Mesenchymal stem cell (in vitro differentiated cells and primary cell): ENCODE measurements at regions not wholly inside any gene's neighbourhood (a gene's known extent, or its start where the extent isn't known, plus 50 kb on each side); places are given as distances from the start of the nearest gene placed in this dataset.

Experiments used
- DNase-seq: peaks from one replicate; pipeline ENCODE4 v3.0.0-alpha.2; 2013
- H2AFZ ChIP-seq: one replicate; pipeline ENCODE4 v1.6.1; 2013; ENCODE audit warnings: low read depth, mild to moderate bottlenecking, control low read depth, inconsistent platforms, low read length, moderate library complexity
- H2AK5ac ChIP-seq: 2 replicates; pipeline ENCODE4 v1.6.1; 2013; ENCODE audit warnings: low read length, moderate library complexity, mild to moderate bottlenecking, inconsistent platforms; ENCODE audit not compliant: severe bottlenecking
- H2BK120ac ChIP-seq: one replicate; pipeline ENCODE4 v1.6.1; 2013; ENCODE audit warnings: low read depth, mild to moderate bottlenecking, inconsistent platforms, low read length, moderate library complexity
- H2BK12ac ChIP-seq, 2 experiments: one replicate each; pipeline ENCODE4 v1.6.1; 2013; ENCODE audit warnings: inconsistent platforms in 2 of 2, low read length in 2 of 2, mild to moderate bottlenecking in 2 of 2, moderate library complexity in 2 of 2, control low read depth in 1 of 2
- H2BK15ac ChIP-seq: one replicate; pipeline ENCODE4 v1.6.1; 2013; ENCODE audit warnings: mild to moderate bottlenecking, low read depth, inconsistent platforms; ENCODE audit not compliant: poor library complexity, severe bottlenecking
- H2BK5ac ChIP-seq: 2 replicates; pipeline ENCODE4 v1.6.1; 2013; ENCODE audit warnings: low read depth, mild to moderate bottlenecking, low read length, control low read depth, inconsistent platforms; ENCODE audit not compliant: poor library complexity, severe bottlenecking
- H3K14ac ChIP-seq, 2 experiments: one replicate each; pipeline ENCODE4 v1.6.1; 2013; ENCODE audit warnings: inconsistent platforms in 2 of 2, low read length in 2 of 2, control low read depth in 1 of 2, mild to moderate bottlenecking in 1 of 2, moderate library complexity in 1 of 2
- H3K18ac ChIP-seq, 2 experiments: one replicate each; pipeline ENCODE4 v1.6.1; 2013; ENCODE audit warnings: inconsistent platforms in 2 of 2, low read length in 2 of 2, control low read depth in 1 of 2, low read depth in 1 of 2, mild to moderate bottlenecking in 1 of 2
- H3K23ac ChIP-seq, 2 experiments: one replicate each; pipeline ENCODE4 v1.6.1; 2013; ENCODE audit warnings: inconsistent platforms in 2 of 2, low read length in 2 of 2, mild to moderate bottlenecking in 2 of 2, moderate library complexity in 2 of 2, control low read depth in 1 of 2
- H3K27ac ChIP-seq: 2 replicates; pipeline ENCODE4 v1.5.1; 2013; ENCODE audit warnings: mild to moderate bottlenecking, moderate library complexity, low read length, control low read depth, inconsistent platforms; ENCODE audit not compliant: poor library complexity, severe bottlenecking
- H3K27me3 ChIP-seq, 2 experiments: 2 replicates each; pipeline versions ENCODE4 v1.6.1 to v1.7.0; 2013; ENCODE audit warnings: low read length in 2 of 2, mild to moderate bottlenecking in 2 of 2, moderate library complexity in 2 of 2, control low read depth in 1 of 2, inconsistent platforms in 1 of 2; ENCODE audit not compliant: control insufficient read depth in 1 of 2, insufficient read depth in 1 of 2
- H3K36me3 ChIP-seq, 2 experiments: 2 replicates each; pipeline versions ENCODE4 v1.6.1 to v1.7.0; 2013; ENCODE audit warnings: low read length in 2 of 2, control low read depth in 1 of 2, inconsistent platforms in 1 of 2, low read depth in 1 of 2, mild to moderate bottlenecking in 1 of 2; ENCODE audit not compliant: insufficient read depth in 2 of 2, control insufficient read depth in 1 of 2
- H3K4ac ChIP-seq, 2 experiments: one replicate each; pipeline ENCODE4 v1.6.1; 2013; ENCODE audit warnings: inconsistent platforms in 2 of 2, low read length in 2 of 2, mild to moderate bottlenecking in 2 of 2, moderate library complexity in 2 of 2, control low read depth in 1 of 2, low read depth in 1 of 2
- H3K4me1 ChIP-seq: 2 replicates; pipeline ENCODE4 v1.6.1; 2013; ENCODE audit warnings: low read depth, low read length, control low read depth; ENCODE audit not compliant: control insufficient read depth, insufficient read depth
- H3K4me2 ChIP-seq: 2 replicates; pipeline ENCODE4 v1.6.1; 2013; ENCODE audit warnings: low read length, mild to moderate bottlenecking, inconsistent platforms; ENCODE audit not compliant: poor library complexity, severe bottlenecking
- H3K4me3 ChIP-seq, 2 experiments: 2 replicates each; pipeline versions ENCODE4 v1.5.1 to v1.7.0; 2013; ENCODE audit warnings: low read length in 2 of 2, mild to moderate bottlenecking in 2 of 2, control low read depth in 1 of 2, low read depth in 1 of 2; ENCODE audit not compliant: insufficient read depth in 1 of 2
- H3K79me1 ChIP-seq: replicated peaks from 2 replicates; pipeline ENCODE4 v1.6.1; 2013; ENCODE audit warnings: mild to moderate bottlenecking, control low read depth, low read length, inconsistent platforms; ENCODE audit not compliant: poor library complexity, severe bottlenecking
- H3K9ac ChIP-seq: 2 replicates; pipeline ENCODE4 v1.7.0; 2013; ENCODE audit warnings: mild to moderate bottlenecking, low read length, moderate library complexity
- H3K9me3 ChIP-seq: 2 replicates; pipeline ENCODE4 v1.7.0; 2013; ENCODE audit warnings: mild to moderate bottlenecking, low read length; ENCODE audit not compliant: control insufficient read depth
- H4K8ac ChIP-seq: one replicate; pipeline ENCODE4 v1.6.1; 2013; ENCODE audit warnings: inconsistent platforms, mild to moderate bottlenecking, low read length, moderate library complexity
- H4K91ac ChIP-seq: one replicate; pipeline ENCODE4 v1.6.1; 2013; ENCODE audit warnings: mild to moderate bottlenecking, low read length, inconsistent platforms
- WGBS: methylation state at CpG from one replicate; pipeline ENCODE4 v1.1.7; 2013; ENCODE audit warnings: mixed read lengths; 5-methylcytosine and 5-hydroxymethylcytosine counted together

- Histone ChIP-seq H2BK15ac (no peak overlapping the region), H3K79me1 (no peaks in the 10 kb centered on the region), H3K27me3 (no peaks in the 10 kb centered on the region), H3K27ac (no peak overlapping the region), H2BK12ac (no peak overlapping the region), H3K18ac (no peak overlapping the region), H3K4me2 (no peak overlapping the region), H3K23ac (no peak overlapping the region), H2AFZ (no peak overlapping the region), H3K4me3 (no peak overlapping the region), H2BK5ac (no peak overlapping the region), H3K4me1 (no peaks in the 10 kb centered on the region), H3K9ac (no peak overlapping the region), H2AK5ac (no peak overlapping the region), H2BK120ac (no peak overlapping the region), H3K9me3 (peaks cover 6% of the 10 kb centered on the region), H3K36me3 (no peaks in the 10 kb centered on the region), H4K8ac (no peak overlapping the region), H3K14ac (no peak overlapping the region), H3K4ac (no peak overlapping the region), H4K91ac (no peak overlapping the region)
- DNase-seq = peak; percentile 10
- 75% methylated on average over 2 of the region's 4 CpGs for WGBS
Observed at GRCh38 chr2:117086943-117087250, 727.6 kb upstream of the DDX18 start.

DNA sequence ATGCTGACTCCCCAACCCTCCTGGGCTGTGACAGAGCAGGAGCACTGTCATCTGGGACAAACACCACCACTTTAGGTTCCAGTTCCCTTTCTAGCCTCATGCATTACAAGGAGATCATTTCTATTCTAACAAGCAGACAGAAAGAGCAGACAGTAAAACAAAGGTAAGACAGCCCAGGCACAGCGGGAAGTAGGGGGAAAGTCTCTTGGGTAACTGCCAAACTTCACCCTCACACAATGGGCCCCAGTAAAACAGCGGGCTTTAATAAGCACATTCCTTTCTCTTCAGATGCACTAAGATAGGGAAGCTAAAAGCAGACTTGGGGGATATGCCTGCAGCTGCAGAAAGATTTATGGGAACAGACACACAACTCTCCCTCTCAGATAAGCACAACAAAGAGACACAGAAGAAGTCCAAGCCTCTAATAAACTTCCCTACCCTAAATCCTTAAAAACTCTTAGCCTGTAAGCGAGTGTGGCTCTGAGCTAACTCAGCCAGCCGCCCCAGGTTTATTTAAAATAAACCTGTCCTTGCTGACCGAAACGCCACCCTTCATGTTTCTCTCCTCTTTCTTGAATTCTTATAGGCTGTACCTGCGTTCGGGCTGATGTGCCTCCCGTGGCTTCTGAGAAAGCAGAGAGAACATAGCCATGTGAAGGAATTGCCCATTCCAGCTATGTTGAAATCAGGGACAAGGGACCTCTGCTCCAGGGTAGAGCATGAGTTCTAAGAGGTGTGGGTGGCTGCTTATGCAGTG lies 726.8 kb upstream of the DDX18 start:
- Histone ChIP-seq H3K18ac (peak overlapping the region in 1 of 2 experiments; percentile 48), H3K9ac (no peak overlapping the region), H2BK5ac (no peak overlapping the region), H3K4me1 (no peaks in the 10 kb centered on the region), H3K36me3 (no peaks in the 10 kb centered on the region), H3K23ac (no peak overlapping the region), H2BK15ac (no peak overlapping the region), H3K4me2 (no peak overlapping the region), H3K27me3 (no peaks in the 10 kb centered on the region), H2BK12ac (peak overlapping the region; percentile 38 to 78), H3K9me3 (no peaks in the 10 kb centered on the region), H3K4me3 (no peak overlapping the region), H2AK5ac (no peak overlapping the region), H4K91ac (no peak overlapping the region), H3K4ac (peak overlapping the region in 1 of 2 experiments; percentile 82), H2AFZ (no peak overlapping the region), H3K79me1 (no peaks in the 10 kb centered on the region), H4K8ac (no peak overlapping the region), H3K27ac (no peak overlapping the region), H2BK120ac (no peak overlapping the region), H3K14ac (no peak overlapping the region)
- 9% methylated on average over 9 of the region's 9 CpGs for WGBS
- peak; percentile 26 for DNase-seq

DNA sequence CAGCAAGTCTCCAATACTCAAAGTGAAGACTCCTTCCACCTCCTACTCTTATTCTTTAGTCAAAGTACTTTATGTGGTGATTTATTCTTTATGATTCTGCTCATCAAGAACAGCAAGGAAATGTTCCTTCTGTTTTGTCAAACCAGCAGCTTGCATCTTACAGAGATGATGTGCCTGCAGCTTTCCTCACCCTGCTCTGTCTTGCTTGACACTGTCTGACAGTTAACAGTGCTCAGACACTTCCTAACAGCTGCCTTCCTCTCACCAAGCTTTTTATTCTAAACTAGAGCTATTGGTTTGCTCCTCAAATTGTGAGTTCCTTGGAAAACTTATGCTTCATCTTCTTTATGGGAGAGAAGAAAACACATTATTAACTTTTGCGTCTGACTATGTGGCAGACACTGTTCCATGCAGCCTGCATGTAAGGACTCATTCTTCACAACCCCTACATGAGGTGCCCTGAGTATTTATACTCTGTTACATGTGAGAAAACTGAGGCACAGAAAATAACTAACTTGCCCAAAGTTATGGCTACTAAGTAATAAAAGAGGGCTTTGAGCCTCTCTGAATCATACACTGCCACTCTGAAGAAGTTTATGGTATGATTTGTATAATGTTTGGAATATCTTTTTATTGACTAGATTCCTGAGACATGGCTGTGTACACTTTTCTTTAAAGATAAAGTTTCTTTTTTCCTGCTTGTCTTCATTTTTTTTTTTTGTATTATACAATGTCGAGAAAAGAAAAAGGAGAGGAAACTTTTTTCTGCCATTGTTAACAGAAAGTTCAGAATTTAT lies 723.3 kb upstream of the DDX18 start:
- no peaks in the 10 kb centered on the region for H3K27me3 ChIP-seq
- no peak overlapping the region for H4K91ac ChIP-seq
- no peaks in the 10 kb centered on the region for H3K36me3 ChIP-seq
- H2AK5ac ChIP-seq = no peak overlapping the region
- H3K4me1 ChIP-seq = no peaks in the 10 kb centered on the region
- no peak overlapping the region for H2AFZ ChIP-seq
- peaks cover 2% of the 10 kb centered on the region for H3K9me3 ChIP-seq
- H2BK120ac ChIP-seq = no peak overlapping the region
- no CpG with 5 or more reads among the region's 2 CpGs for WGBS
- H3K4me2 ChIP-seq = no peak overlapping the region
- H3K18ac ChIP-seq = no peak overlapping the region
- no peak overlapping the region for H2BK15ac ChIP-seq
- no peak overlapping the region for H3K27ac ChIP-seq
- H3K4me3 ChIP-seq = no peak overlapping the region
- H3K14ac ChIP-seq = no peak overlapping the region
- H3K4ac ChIP-seq = no peak overlapping the region
- H3K9ac ChIP-seq = no peak overlapping the region
- H3K23ac ChIP-seq = no peak overlapping the region
- no peak overlapping the region for H2BK5ac ChIP-seq
- H3K79me1 ChIP-seq = no peaks in the 10 kb centered on the region
- no peak overlapping the region for H4K8ac ChIP-seq
- DNase-seq = peak; percentile 10
- H2BK12ac ChIP-seq = no peak overlapping the region

DNA sequence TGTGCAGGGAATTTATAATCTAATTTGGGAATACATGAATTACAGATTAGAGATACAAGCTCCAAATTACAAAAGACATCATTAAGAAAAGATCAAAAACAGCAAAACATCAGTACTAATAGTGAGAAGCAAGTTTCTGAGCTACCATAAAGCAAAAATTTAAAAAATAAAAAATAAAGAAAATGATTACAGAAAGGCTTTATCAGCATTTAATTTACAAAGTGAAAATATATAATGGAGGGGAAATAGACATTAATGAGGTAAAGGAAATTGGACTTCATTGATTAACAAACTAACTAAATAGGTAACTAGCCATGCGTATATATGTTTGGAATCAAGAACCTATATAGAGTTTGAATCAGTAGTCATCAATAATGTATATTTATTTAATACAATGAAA lies 712.9 kb upstream of the DDX18 start:
- Histone ChIP-seq H3K9ac (no peak overlapping the region), H3K23ac (no peak overlapping the region), H3K18ac (no peak overlapping the region), H3K27me3 (no peaks in the 10 kb centered on the region), H2BK12ac (no peak overlapping the region), H3K14ac (no peak overlapping the region), H3K27ac (no peak overlapping the region), H3K4me3 (no peak overlapping the region), H2BK5ac (no peak overlapping the region), H2BK120ac (no peak overlapping the region), H4K8ac (no peak overlapping the region), H3K36me3 (no peaks in the 10 kb centered on the region), H4K91ac (no peak overlapping the region), H3K9me3 (peaks cover 10% of the 10 kb centered on the region), H2AK5ac (no peak overlapping the region), H3K4me1 (no peaks in the 10 kb centered on the region), H2BK15ac (no peak overlapping the region), H3K4me2 (no peak overlapping the region), H2AFZ (no peak overlapping the region), H3K4ac (no peak overlapping the region), H3K79me1 (no peaks in the 10 kb centered on the region)
- DNase-seq = no peak
- no CpG with 5 or more reads among the region's 1 CpG for WGBS
